ENCODE measurements at regions not wholly inside any gene's neighbourhood (a gene's known extent, or its start where the extent isn't known, plus 50 kb on each side); places are given as distances from the start of the nearest gene placed in this dataset.

DNA sequence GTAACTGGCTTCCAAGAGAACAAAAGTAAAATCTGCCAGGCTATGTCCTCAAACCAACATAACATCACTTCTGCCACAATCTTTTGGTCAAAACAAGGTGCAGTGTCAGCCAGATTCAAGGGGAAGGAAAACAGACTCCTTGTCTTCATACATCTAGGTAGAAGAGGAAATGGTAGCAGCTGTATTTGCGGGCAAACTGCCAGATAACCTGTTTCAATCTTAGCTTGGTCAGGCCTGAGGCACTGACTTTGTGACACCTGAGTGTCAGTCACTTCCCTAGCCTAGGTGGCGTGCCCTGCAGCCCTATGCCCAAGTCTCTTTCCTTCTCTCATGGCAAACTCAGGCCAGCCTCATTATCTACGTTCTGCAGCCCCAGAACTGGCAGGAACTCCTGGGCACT lies 146.2 kb upstream of the JADE1 start:
- Histone ChIP-seq H3K4ac (ENCODE audit: low read length) (no peak overlapping the region), H3K14ac (ENCODE audit: low read length) (no peak overlapping the region), H2BK12ac (ENCODE audit: low read length) (no peak overlapping the region), H3K4me3 (ENCODE audit: low read length in 2 of 2) (no peak overlapping the region), H2BK120ac (ENCODE audit: low read depth, low read length) (no peak overlapping the region), H3K9ac (ENCODE audit: low read depth, low read length, poor library complexity) (no peak overlapping the region), H3K27ac (replicated peaks; ENCODE audit: low read length) (no peak overlapping the region), H3K4me2 (ENCODE audit: insufficient read depth, low read length, poor library complexity, severe bottlenecking) (no peak overlapping the region), H3K18ac (ENCODE audit: low read length) (peak overlapping the region; percentile 84), H3K79me1 (ENCODE audit: low read depth, low read length) (no peaks in the 10 kb centered on the region), H3K9me3 (replicated peaks in 1 of 2; ENCODE audit: control insufficient read depth in 2 of 2, insufficient read depth in 1 of 2, low read depth in 1 of 2, low read length in 2 of 2) (peaks cover 0 to 3% of the 10 kb centered on the region in 2 donors), H3K23ac (ENCODE audit: low read depth, low read length, poor library complexity) (no peak overlapping the region), H3K27me3 (ENCODE audit: control insufficient read depth in 3 of 3, insufficient read depth in 3 of 3, low read depth in 1 of 3, low read length in 3 of 3) (no peaks in the 10 kb centered on the region), H3K36me3 (replicated peaks in 1 of 2; ENCODE audit: control insufficient read depth in 2 of 2, insufficient read depth in 2 of 2, low read length in 2 of 2) (no peaks in the 10 kb centered on the region), H2BK5ac (ENCODE audit: low read length) (no peak overlapping the region), H2BK15ac (ENCODE audit: low read length) (no peak overlapping the region), H4K8ac (ENCODE audit: low read depth, low read length) (no peak overlapping the region), H2AK5ac (ENCODE audit: low read depth, low read length) (peak overlapping the region; percentile 24), H3K4me1 (ENCODE audit: control insufficient read depth in 2 of 2, insufficient read depth in 1 of 2, low read depth in 1 of 2, low read length in 2 of 2) (peaks cover 0 to 2% of the 10 kb centered on the region in 2 donors), H4K91ac (ENCODE audit: low read depth, low read length, poor library complexity) (no peak overlapping the region), H2AFZ (ENCODE audit: low read length) (no peak overlapping the region)
- no peak for DNase-seq (ENCODE audit: low spot score)
- WGBS, 2 donors (ENCODE audit: extremely low coverage in 2 of 2, insufficient read length in 2 of 2, insufficient replicate concordance in 1 of 2) = no CpG with 5 or more reads among the region's 3 CpGs

DNA sequence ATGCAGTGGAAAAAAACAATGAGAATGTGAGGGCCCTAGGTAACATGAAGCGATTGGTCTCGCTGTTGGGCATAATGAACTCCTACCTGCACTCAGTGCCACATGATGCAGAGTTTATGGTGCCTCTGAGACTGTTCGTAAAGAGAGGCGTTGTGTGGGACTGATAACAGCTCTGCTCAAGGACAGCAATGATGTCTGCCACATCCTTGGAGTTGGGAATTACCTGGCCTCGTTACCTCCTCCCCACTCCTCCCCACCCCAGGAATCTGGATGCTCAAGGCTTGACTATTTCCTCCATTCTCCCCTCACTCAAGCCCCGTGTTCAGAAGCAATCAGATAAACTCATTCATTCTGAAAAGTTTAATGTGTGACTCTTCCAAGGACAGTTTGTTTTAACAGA lies 148.0 kb upstream of the JADE1 start:
- H3K9me3 ChIP-seq (replicated peaks in 1 of 2; ENCODE audit: control insufficient read depth in 2 of 2, insufficient read depth in 1 of 2, low read depth in 1 of 2, low read length in 2 of 2) = peaks cover 0 to 3% of the 10 kb centered on the region in 2 donors
- H3K27me3 ChIP-seq (ENCODE audit: control insufficient read depth in 3 of 3, insufficient read depth in 3 of 3, low read depth in 1 of 3, low read length in 3 of 3) = no peaks in the 10 kb centered on the region
- H2BK12ac ChIP-seq (ENCODE audit: low read length) = no peak overlapping the region
- H2BK120ac ChIP-seq (ENCODE audit: low read depth, low read length) = no peak overlapping the region
- peaks cover 0 to 2% of the 10 kb centered on the region in 2 donors for H3K4me1 ChIP-seq (ENCODE audit: control insufficient read depth in 2 of 2, insufficient read depth in 1 of 2, low read depth in 1 of 2, low read length in 2 of 2)
- H3K79me1 ChIP-seq (ENCODE audit: low read depth, low read length) = no peaks in the 10 kb centered on the region
- no peak overlapping the region for H3K4ac ChIP-seq (ENCODE audit: low read length)
- H4K91ac ChIP-seq (ENCODE audit: low read depth, low read length, poor library complexity) = no peak overlapping the region
- no peak overlapping the region for H3K27ac ChIP-seq (replicated peaks; ENCODE audit: low read length)
- H2BK15ac ChIP-seq (ENCODE audit: low read length) = no peak overlapping the region
- no peaks in the 10 kb centered on the region for H3K36me3 ChIP-seq (replicated peaks in 1 of 2; ENCODE audit: control insufficient read depth in 2 of 2, insufficient read depth in 2 of 2, low read length in 2 of 2)
- no CpG with 5 or more reads among the region's 6 CpGs for WGBS, 2 donors (ENCODE audit: extremely low coverage in 2 of 2, insufficient read length in 2 of 2, insufficient replicate concordance in 1 of 2)
- no peak overlapping the region for H3K14ac ChIP-seq (ENCODE audit: low read length)
- H3K23ac ChIP-seq (ENCODE audit: low read depth, low read length, poor library complexity) = no peak overlapping the region
- H3K4me2 ChIP-seq (ENCODE audit: insufficient read depth, low read length, poor library complexity, severe bottlenecking) = no peak overlapping the region
- H2BK5ac ChIP-seq (ENCODE audit: low read length) = no peak overlapping the region
- H3K4me3 ChIP-seq (ENCODE audit: low read length in 2 of 2) = no peak overlapping the region
- no peak overlapping the region for H2AFZ ChIP-seq (ENCODE audit: low read length)
- no peak overlapping the region for H3K18ac ChIP-seq (ENCODE audit: low read length)
- no peak for DNase-seq (ENCODE audit: low spot score)
- no peak overlapping the region for H3K9ac ChIP-seq (ENCODE audit: low read depth, low read length, poor library complexity)
- no peak overlapping the region for H4K8ac ChIP-seq (ENCODE audit: low read depth, low read length)
- H2AK5ac ChIP-seq (ENCODE audit: low read depth, low read length) = no peak overlapping the region

DNA sequence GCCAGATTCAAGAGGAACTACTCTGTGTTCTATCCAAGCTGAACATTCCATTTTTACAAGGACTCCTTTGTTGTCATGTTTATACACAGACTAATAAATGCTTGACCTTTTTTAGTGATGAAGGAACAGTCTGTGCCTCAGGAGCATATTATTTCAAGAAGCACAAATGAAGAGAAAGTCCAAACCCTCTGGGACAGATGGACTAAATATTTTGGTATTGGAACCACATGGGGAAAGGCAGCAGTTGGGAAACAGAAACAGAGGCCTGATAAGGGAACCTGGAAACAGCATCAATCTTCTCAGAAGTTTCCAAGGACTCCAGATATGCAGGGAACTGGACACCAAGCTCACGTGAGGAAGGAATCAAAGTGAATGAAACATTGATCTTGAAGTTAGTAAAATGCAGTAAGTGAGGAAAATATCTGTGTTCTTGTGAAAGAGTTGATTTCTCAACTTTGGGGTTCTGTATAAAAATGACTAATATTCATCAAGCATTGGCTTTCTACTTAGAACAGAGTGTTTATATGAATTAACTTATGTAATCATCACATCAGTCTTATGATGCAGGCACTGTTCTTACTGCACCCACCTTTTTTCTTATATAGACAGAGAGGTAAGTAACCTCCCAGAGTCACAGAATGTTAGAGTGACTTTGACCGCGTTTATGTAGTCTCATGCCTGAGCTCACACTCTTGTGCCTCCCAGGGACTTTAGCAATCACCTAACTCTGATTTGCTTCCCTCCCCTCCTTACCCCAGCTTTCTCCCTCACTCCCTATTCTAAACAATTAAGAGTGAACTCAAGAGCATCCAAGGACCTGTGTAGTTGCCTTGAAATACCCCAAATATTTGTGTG lies 148.9 kb upstream of the JADE1 start:
- no peak overlapping the region for H3K4me2 ChIP-seq (ENCODE audit: insufficient read depth, low read length, poor library complexity, severe bottlenecking)
- H3K27ac ChIP-seq (replicated peaks; ENCODE audit: low read length) = no peak overlapping the region
- no peak overlapping the region for H3K18ac ChIP-seq (ENCODE audit: low read length)
- no peak overlapping the region for H3K4me3 ChIP-seq (ENCODE audit: low read length in 2 of 2)
- H2BK5ac ChIP-seq (ENCODE audit: low read length) = no peak overlapping the region
- no peak overlapping the region for H3K4ac ChIP-seq (ENCODE audit: low read length)
- no peak overlapping the region for H3K9ac ChIP-seq (ENCODE audit: low read depth, low read length, poor library complexity)
- H4K8ac ChIP-seq (ENCODE audit: low read depth, low read length) = no peak overlapping the region
- H3K4me1 ChIP-seq (ENCODE audit: control insufficient read depth in 2 of 2, insufficient read depth in 1 of 2, low read depth in 1 of 2, low read length in 2 of 2) = peaks cover 0 to 2% of the 10 kb centered on the region in 2 donors
- no peak overlapping the region for H2BK12ac ChIP-seq (ENCODE audit: low read length)
- no peaks in the 10 kb centered on the region for H3K27me3 ChIP-seq (ENCODE audit: control insufficient read depth in 3 of 3, insufficient read depth in 3 of 3, low read depth in 1 of 3, low read length in 3 of 3)
- DNase-seq (ENCODE audit: low spot score) = no peak
- H2AK5ac ChIP-seq (ENCODE audit: low read depth, low read length) = no peak overlapping the region
- no peak overlapping the region for H2BK15ac ChIP-seq (ENCODE audit: low read length)
- no CpG with 5 or more reads among the region's 3 CpGs for WGBS, 2 donors (ENCODE audit: extremely low coverage in 2 of 2, insufficient read length in 2 of 2, insufficient replicate concordance in 1 of 2)
- no peaks in the 10 kb centered on the region for H3K9me3 ChIP-seq (replicated peaks in 1 of 2; ENCODE audit: control insufficient read depth in 2 of 2, insufficient read depth in 1 of 2, low read depth in 1 of 2, low read length in 2 of 2)
- no peak overlapping the region for H2AFZ ChIP-seq (ENCODE audit: low read length)
- H3K14ac ChIP-seq (ENCODE audit: low read length) = no peak overlapping the region
- H2BK120ac ChIP-seq (ENCODE audit: low read depth, low read length) = no peak overlapping the region
- no peak overlapping the region for H4K91ac ChIP-seq (ENCODE audit: low read depth, low read length, poor library complexity)
- no peaks in the 10 kb centered on the region for H3K36me3 ChIP-seq (replicated peaks in 1 of 2; ENCODE audit: control insufficient read depth in 2 of 2, insufficient read depth in 2 of 2, low read length in 2 of 2)
- no peaks in the 10 kb centered on the region for H3K79me1 ChIP-seq (ENCODE audit: low read depth, low read length)
- H3K23ac ChIP-seq (ENCODE audit: low read depth, low read length, poor library complexity) = no peak overlapping the region

DNA sequence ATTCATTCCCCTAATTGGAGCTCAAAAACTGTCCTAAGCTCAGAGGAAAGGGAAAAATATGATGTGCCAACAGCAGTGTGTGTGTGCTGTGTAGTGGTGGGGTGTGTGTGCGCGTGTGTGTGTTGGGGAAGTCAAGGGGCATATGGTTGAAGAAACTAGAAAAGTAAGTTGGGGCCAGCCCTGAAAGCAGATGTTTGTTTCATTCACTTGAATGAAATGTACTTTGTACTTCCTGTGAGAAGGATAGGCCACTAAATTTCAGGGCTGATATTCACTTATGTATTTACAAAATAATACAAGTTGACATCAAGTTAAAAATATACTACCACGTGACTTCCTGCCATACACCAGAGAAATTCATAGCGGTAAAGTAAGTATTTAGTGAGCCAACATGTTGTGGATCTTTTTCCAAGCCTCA lies 151.3 kb upstream of the JADE1 start:
- no peak overlapping the region for H2BK5ac ChIP-seq (ENCODE audit: low read length)
- no peak overlapping the region for H3K14ac ChIP-seq (ENCODE audit: low read length)
- H3K27ac ChIP-seq (replicated peaks; ENCODE audit: low read length) = no peak overlapping the region
- no peak overlapping the region for H2AK5ac ChIP-seq (ENCODE audit: low read depth, low read length)
- no peak overlapping the region for H2BK12ac ChIP-seq (ENCODE audit: low read length)
- H2AFZ ChIP-seq (ENCODE audit: low read length) = no peak overlapping the region
- no peak overlapping the region for H3K18ac ChIP-seq (ENCODE audit: low read length)
- no peak overlapping the region for H3K23ac ChIP-seq (ENCODE audit: low read depth, low read length, poor library complexity)
- no peak overlapping the region for H2BK15ac ChIP-seq (ENCODE audit: low read length)
- H4K8ac ChIP-seq (ENCODE audit: low read depth, low read length) = no peak overlapping the region
- H4K91ac ChIP-seq (ENCODE audit: low read depth, low read length, poor library complexity) = no peak overlapping the region
- no peak overlapping the region for H3K4me2 ChIP-seq (ENCODE audit: insufficient read depth, low read length, poor library complexity, severe bottlenecking)
- no peak for DNase-seq (ENCODE audit: low spot score)
- WGBS, 2 donors (ENCODE audit: extremely low coverage in 2 of 2, insufficient read length in 2 of 2, insufficient replicate concordance in 1 of 2) = 100% methylated on average over 2 of the region's 4 CpGs; no CpG with 5 or more reads in 1 of the 2 donors
- no peaks in the 10 kb centered on the region for H3K27me3 ChIP-seq (ENCODE audit: control insufficient read depth in 3 of 3, insufficient read depth in 3 of 3, low read depth in 1 of 3, low read length in 3 of 3)
- H3K9ac ChIP-seq (ENCODE audit: low read depth, low read length, poor library complexity) = no peak overlapping the region
- no peak overlapping the region for H3K4ac ChIP-seq (ENCODE audit: low read length)
- H3K4me1 ChIP-seq (ENCODE audit: control insufficient read depth in 2 of 2, insufficient read depth in 1 of 2, low read depth in 1 of 2, low read length in 2 of 2) = peaks cover 4 to 6% of the 10 kb centered on the region in 2 donors
- H3K4me3 ChIP-seq (ENCODE audit: low read length in 2 of 2) = no peak overlapping the region
- H3K9me3 ChIP-seq (replicated peaks in 1 of 2; ENCODE audit: control insufficient read depth in 2 of 2, insufficient read depth in 1 of 2, low read depth in 1 of 2, low read length in 2 of 2) = peaks cover 8 to 9% of the 10 kb centered on the region in 2 donors
- no peak overlapping the region for H2BK120ac ChIP-seq (ENCODE audit: low read depth, low read length)
- no peaks in the 10 kb centered on the region for H3K79me1 ChIP-seq (ENCODE audit: low read depth, low read length)
- no peaks in the 10 kb centered on the region for H3K36me3 ChIP-seq (replicated peaks in 1 of 2; ENCODE audit: control insufficient read depth in 2 of 2, insufficient read depth in 2 of 2, low read length in 2 of 2)

Measured in neuronal stem cell (in vitro differentiated cells).